Suprapubic skin (tissue), 3 donors: ENCODE measurements at regions not wholly inside any gene's neighbourhood (a gene's known extent, or its start where the extent isn't known, plus 50 kb on each side); places are given as distances from the start of the nearest gene placed in this dataset.

Source experiments
- EP300 ChIP-seq: sonication (generic); formaldehyde crosslinking; IDR thresholded peaks from one replicate; pipeline ENCODE4 v1.6.1; 2017; ENCODE audit warnings: antibody characterized with exemption
- TF ChIP-seq, protein P1 (sequence below), 2 donors: fragments of 200-600 bp in 1 of 2; fragments of 450-650 bp in 1 of 2; sonication (generic) in 1 of 2; IDR thresholded peaks; one replicate each; pipeline ENCODE4 v1.5.1; 2016 to 2019; ENCODE audit warnings: antibody characterized with exemption in 2 of 2, mild to moderate bottlenecking in 1 of 2, moderate library complexity in 1 of 2

GRCh38 chr3:160135851-160136250, 89.4 kb upstream of the C3orf80 start:
- TF ChIP-seq, protein P1, sequence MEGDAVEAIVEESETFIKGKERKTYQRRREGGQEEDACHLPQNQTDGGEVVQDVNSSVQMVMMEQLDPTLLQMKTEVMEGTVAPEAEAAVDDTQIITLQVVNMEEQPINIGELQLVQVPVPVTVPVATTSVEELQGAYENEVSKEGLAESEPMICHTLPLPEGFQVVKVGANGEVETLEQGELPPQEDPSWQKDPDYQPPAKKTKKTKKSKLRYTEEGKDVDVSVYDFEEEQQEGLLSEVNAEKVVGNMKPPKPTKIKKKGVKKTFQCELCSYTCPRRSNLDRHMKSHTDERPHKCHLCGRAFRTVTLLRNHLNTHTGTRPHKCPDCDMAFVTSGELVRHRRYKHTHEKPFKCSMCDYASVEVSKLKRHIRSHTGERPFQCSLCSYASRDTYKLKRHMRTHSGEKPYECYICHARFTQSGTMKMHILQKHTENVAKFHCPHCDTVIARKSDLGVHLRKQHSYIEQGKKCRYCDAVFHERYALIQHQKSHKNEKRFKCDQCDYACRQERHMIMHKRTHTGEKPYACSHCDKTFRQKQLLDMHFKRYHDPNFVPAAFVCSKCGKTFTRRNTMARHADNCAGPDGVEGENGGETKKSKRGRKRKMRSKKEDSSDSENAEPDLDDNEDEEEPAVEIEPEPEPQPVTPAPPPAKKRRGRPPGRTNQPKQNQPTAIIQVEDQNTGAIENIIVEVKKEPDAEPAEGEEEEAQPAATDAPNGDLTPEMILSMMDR (IDR thresholded peaks at IDR 0.05): no peak
- no peak for TF ChIP-seq EP300
